ENCODE measurements at regions not wholly inside any gene's neighbourhood (a gene's known extent, or its start where the extent isn't known, plus 50 kb on each side); places are given as distances from the start of the nearest gene placed in this dataset.

GRCh38 chr2:220228310-220229006 is 601.0 kb downstream of the SLC4A3 start:
- DNase-seq = no peak

GRCh38 chr2:220240641-220241040 is 613.2 kb downstream of the SLC4A3 start:
- no peak for DNase-seq

DNA sequence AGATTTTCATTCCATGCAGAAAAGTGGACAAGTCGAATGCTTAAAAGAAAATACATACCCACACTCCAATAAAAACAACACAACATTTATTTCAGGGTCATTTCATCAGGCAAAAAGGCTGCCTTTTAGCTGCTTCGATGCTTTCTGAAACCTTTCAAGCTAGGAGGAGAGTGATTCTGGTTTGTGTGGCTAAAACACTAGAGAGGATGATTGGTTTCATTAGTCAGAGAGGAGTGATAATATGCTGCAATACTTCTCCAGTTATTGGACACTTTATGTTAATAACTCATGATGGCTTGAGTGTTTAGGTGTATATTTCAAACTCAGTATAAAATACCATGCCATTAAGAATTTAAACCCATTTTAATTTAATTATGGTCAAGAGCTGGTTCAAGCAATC is 614.0 kb downstream of the SLC4A3 start:
- DNase-seq = no peak

DNA sequence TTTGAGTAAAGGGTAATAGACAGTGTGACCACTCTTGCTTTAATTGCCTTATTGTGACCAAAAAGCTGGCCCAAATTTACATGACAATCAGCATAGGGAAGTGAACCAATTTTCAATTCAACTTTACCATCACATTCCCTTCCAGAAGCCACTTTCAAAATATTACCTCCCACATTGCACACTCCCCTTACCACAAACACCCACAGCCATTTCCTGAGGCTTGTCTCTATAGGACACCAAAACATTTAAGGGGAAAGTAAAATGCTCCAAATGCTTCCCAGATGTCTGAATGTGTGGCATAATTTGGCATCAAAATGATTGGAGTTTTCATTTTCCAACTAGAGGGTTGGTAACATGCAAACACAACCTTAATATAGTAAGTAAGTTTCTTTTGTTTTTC is 616.1 kb downstream of the SLC4A3 start:
- no peak for DNase-seq

DNA sequence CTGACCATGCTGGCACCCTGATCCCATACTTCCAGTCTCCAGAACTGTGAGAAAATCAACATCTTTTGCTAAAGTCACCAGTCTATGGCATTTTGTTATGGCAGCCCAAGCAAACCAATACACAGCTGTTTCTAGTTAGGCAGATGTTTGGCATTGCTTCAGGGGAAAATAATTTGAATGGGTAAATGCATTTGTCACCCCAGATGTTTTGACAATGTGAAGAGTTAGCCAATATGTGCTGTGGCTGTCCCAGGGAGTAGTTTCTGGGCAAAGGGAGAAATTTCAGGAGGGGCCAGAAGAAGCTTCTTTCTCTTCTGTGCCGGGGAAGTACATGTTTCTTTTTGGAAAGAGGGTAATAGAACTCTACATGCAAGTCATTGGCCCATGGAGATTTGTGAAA is 619.0 kb downstream of the SLC4A3 start:
- DNase-seq = no peak

DNA sequence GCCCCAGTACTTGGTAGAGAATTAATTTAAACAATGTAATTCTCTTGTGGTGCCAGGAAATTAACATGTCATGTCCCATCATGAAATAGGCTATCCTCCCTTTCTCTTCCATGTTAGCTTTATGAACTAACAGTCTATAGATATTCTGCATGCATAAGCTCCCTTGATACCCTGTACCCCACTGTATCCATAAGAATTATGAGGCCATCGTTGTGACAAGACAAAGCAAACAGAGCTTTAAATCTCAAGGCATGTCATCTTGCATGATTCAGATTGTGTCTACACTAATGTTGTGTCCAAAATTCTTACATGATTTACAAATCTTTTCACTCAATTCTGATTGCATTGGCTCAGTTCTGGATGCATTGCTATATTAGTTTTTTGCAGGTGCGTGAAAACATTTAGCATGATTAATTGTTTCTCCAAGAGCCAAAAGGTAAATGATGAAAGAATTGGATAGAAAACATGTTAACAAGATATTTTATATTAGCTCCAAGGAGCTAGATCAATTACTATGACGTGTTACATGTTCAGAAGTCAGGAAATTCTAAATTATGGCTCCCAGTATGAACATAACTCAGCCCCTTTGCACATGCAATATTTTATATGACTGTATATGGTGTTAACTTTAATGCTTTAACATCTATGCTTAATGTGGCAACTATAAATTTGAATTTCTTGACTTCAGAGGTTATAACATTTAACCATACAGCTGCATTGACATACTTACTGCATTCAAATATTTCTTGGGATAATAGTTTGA is 620.3 kb downstream of the SLC4A3 start:
- no peak for DNase-seq

GRCh38 chr2:220259662-220260061 is 632.2 kb downstream of the SLC4A3 start:
- DNase-seq = no peak

- DNase-seq = no peak
These were observed 635.9 kb downstream of the SLC4A3 start for GRCh38 chr2:220263300-220263699.

- DNase-seq = no peak
These were observed 641.9 kb downstream of the SLC4A3 start for GRCh38 chr2:220269367-220269766.

DNA sequence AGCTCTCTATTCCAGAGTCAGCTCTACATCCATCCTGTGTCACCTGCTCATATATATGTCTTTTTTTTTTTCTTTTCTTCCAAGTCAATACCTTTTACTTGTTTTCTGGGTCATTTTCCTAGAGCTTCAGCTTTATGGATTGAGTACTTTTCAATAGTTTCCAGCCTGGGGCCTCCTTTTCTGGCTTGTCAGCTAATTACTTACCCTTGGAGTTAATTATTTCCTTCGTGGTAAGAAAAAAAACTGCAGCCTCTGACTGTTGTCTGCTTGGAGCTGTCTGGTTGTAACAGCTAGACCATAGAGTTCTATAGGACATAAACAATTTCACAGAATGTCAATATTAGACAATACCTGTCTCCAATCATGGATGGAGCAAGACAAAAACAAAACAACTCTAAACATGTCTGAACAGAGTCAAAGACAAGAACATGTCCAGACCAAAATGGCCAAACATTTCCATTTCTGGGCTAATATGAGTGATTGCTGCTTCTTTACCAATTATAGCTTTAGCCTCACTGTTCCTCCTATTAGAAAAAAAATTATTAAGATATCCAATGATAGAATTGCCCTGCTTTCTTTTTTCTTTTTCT is 643.1 kb downstream of the SLC4A3 start:
- no peak for DNase-seq

DNA sequence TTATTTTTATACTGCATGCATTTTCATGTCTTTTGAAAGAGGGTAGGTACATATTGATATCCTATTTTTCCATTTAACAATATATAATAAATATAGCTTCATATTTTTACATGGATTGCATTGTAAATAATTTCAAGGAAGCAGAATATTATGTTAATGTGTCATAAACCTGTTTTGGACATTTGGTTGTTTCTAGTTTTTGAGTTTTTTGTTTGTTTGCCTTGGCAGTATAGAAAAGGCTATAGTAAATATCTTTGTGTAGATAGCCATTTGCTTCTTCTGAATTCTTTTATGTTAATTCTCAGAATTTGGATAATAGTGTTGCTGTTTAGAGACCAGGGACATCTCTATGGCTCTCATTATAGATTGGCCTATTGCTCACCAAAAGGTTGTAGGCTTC is 645.2 kb downstream of the SLC4A3 start:
- no peak for DNase-seq

- DNase-seq = no peak
These were observed 645.7 kb downstream of the SLC4A3 start for GRCh38 chr2:220273082-220273481.

DNA sequence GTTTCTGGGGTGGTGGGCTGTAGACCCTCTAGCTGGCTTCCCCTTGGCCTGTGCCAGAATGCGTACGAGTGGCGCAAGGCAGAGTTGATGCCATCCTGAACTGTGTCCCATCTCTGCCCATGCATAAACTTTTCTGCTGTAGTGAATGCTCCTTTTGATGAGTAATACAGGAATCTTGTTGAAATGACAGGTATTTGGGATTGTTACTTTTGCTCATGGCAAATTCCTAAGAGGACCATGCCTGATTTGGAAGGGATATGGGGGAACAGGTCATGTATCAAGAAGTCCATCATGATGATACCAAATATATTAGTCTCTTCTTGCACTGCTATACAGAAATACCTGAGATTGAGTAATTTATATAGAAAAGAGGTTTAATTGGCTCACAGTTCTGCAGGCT is 648.0 kb downstream of the SLC4A3 start:
- DNase-seq = no peak

- no peak for DNase-seq
These were observed 649.5 kb downstream of the SLC4A3 start for GRCh38 chr2:220276741-220277444.

DNA sequence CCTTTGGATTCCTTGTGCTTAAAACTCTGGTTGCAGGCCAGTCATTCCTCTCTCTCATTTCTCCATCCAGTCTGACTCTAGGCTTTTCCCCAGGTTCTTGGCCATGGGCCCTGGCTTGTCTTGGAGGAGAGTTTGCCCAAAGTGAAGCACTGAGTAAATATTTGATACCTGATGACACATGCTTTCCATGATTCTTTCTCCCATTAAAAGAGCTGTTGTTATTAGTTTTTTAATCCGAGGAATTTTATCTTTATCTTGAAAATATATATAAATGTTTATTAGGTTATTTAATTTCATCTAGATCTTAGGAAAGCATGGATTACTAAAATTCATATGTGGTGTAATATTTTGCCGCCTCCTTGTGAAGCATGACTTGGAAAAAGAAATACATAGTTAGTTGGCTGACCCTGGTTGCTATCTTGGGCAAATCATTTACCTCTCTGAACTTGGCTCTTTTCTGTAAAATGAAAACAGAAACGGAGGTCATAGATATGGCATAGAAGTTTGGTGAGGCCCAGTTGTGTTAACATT is 650.1 kb downstream of the SLC4A3 start:
- no peak for DNase-seq

DNA sequence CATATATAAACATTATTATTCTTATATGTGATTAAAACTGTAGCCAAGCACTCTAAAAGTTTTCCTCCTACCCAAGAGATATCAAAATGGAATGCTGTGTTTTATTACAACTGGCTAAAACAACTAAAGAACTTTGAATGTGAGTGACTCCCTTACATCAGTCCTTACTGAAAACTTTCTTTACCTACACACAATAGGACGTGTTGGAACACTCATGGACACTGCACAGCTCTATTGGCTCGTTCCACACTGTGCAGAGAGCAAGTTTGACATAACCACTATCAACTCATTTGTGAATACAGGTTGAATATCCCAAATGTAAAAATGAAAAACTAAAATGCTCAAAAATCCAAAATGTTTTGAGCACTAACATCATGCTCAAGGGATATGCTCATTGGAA is 650.6 kb downstream of the SLC4A3 start:
- DNase-seq = no peak

DNA sequence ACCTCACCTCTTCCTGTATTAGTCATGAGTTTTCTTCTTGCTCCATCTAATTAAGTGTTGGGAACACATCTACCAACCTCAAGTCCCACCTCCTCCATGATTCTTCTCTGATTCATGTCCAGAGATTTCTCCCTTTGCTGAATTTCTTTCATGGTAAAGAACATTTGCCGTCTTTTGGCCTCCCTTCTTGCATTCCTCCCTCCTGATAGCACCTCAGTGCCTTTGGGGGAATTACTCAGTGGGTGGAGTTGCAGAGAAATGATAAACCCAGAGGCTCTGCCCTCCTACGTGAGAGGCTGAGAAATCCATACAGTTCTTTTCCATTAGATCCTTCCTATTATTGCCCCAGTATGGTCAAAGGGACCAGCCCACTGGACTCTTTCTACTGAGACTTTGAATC is 651.9 kb downstream of the SLC4A3 start:
- no peak for DNase-seq

GRCh38 chr2:220279840-220280239 is 652.4 kb downstream of the SLC4A3 start:
- no peak for DNase-seq

DNA sequence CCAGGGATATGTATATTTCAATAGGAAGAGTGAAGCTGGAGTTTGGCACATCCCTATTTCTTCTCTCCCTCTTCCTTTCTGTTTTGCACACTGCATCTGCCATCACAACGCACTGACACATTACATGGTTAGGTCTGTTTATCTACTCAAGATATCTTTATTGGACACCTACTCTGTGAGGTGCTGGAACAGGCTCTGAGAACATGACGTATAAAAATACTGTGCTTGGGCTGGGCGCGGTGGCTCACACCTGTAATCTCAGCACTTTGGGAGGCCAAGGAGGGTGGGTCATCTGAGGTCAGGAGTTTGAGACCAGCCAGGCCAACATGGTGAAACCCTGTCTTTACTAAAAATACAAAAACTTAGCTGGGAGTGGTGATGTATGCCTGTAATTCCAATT is 653.3 kb downstream of the SLC4A3 start:
- no peak for DNase-seq

DNA sequence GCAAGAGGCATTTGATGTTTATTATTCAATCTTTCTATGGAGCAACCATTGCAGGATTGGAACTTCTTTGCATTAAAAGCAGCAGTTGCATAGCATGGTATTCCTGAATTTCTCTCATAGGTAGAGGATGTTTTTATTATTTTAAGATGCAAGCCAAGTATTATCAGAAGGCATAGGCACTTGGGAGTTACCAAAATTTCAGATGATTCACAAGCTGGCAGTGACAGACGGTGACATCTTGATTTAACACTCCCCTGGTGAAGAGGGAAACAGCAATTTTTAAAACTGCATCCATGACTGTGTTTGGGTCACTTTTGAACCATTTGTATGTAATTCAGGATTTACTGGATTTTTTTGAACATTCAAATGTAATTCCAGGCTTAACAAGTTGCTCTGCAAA is 654.3 kb downstream of the SLC4A3 start:
- DNase-seq = no peak

GRCh38 chr2:220282236-220282635 is 654.8 kb downstream of the SLC4A3 start:
- DNase-seq = no peak

GRCh38 chr2:220293966-220294365 is 666.5 kb downstream of the SLC4A3 start:
- no peak for DNase-seq

DNA sequence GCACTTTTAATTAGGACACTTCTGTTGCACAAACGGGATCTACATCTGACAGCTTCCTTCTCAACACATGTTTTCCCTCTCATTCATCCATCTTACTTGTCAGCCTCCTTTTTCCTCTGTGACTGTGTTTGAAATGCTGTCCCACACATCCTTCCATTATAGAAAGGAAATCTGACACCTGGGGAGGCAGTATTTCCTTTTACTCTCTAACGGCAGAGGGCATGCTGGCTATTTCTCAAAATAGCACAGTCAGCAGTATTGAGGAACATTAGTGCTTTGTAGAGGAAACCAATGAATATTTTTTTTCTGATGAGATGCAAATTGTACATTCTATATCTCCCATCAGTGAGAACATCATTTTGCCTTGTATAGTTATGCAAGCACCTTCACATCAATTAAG is 668.7 kb downstream of the SLC4A3 start:
- DNase-seq = no peak
